A549 (cell line): ENCODE measurements at regions not wholly inside any gene's neighbourhood (a gene's known extent, or its start where the extent isn't known, plus 50 kb on each side); places are given as distances from the start of the nearest gene placed in this dataset.

ENCODE experiments used
- CHD2 ChIP-seq: fragments of 150-350 bp; IDR thresholded peaks from 2 replicates; pipeline ENCODE4 v1.6.1; 2014; ENCODE audit warnings: low read length; ENCODE audit not compliant: partially characterized antibody
- CTCF ChIP-seq: fragments of >200 bp; sonication (Bioruptor Twin); formaldehyde crosslinking; IDR thresholded peaks from 3 replicates; pipeline ENCODE4 v1.5.1; 2016
- ELK1 ChIP-seq: fragments of 150-350 bp; IDR thresholded peaks from 2 replicates; pipeline ENCODE4 v1.6.1; 2014; ENCODE audit warnings: low read depth, mild to moderate bottlenecking, low read length
- EP300 ChIP-seq, 2 experiments: fragments of >200 bp; sonication (Bioruptor Twin); formaldehyde crosslinking; IDR thresholded peaks; 2 replicates in 1 of 2; 3 replicates in 1 of 2; pipeline ENCODE4 v1.6.1; 2016 to 2017
- HDAC2 ChIP-seq: fragments of 200-600 bp; sonication (generic); IDR thresholded peaks from 2 replicates; pipeline ENCODE4 v1.6.1; 2016
- POLR2A ChIP-seq: IDR thresholded peaks from 2 replicates; pipeline ENCODE4 v1.6.1; 2012; ENCODE audit warnings: mild to moderate bottlenecking, low read length
- RAD21 ChIP-seq, 2 experiments: fragments of >200 bp in 1 of 2; sonication (Bioruptor Twin) in 1 of 2; formaldehyde crosslinking in 1 of 2; IDR thresholded peaks in 1 of 2; conservative IDR thresholded peaks in 1 of 2; 2 replicates in 1 of 2; 3 replicates in 1 of 2; pipeline ENCODE4 v1.6.1; 2012 to 2018; ENCODE audit warnings: inconsistent platforms in 1 of 2
- RNF2 ChIP-seq: fragments of 200-600 bp; sonication (generic); IDR thresholded peaks from 2 replicates; pipeline ENCODE4 v1.6.1; 2016; ENCODE audit warnings: low read depth, mild to moderate bottlenecking, antibody characterized with exemption, moderate library complexity, borderline replicate concordance
- SMC3 ChIP-seq: fragments of >200 bp; sonication (Bioruptor Twin); formaldehyde crosslinking; IDR thresholded peaks from 3 replicates; pipeline ENCODE4 v1.6.1; 2018; ENCODE audit warnings: inconsistent platforms
- TF ChIP-seq, protein P1 (sequence below): fragments of 200-600 bp; sonication (generic); IDR thresholded peaks from 2 replicates; pipeline ENCODE4 v1.6.1; 2016; ENCODE audit warnings: antibody characterized with exemption, mild to moderate bottlenecking, moderate library complexity
- TF ChIP-seq, protein P2 (sequence below): IDR thresholded peaks from 2 replicates; pipeline ENCODE4 v1.6.1; 2012

DNA sequence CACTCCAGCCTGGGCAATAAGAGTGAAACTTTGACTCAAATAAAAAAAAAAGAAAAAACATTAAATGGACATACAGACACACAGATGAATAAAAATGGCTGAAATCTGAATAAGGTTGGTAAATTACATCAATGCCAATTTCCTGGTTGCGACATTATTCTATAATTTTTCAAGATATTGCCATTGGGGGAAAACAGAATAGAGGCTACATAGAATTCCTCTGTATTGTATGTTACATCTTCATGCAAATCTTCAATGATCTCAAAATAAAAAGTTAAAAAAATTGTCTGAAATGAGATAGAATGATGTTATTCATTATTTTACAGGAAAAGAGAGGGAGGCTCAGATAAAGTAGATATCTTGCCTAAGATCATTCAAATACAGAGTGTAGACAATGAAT is 234.0 kb downstream of the SDHAF3 start:
- TF ChIP-seq HDAC2 (no peak), EP300 (IDR thresholded peaks at IDR 0.05) (no peak), CTCF (no peak), RNF2 (no peak), ELK1 (no peak), SMC3 (no peak), CHD2 (no peak), RAD21 (conservative IDR thresholded peaks at IDR 0.05 in 1 of 2, IDR thresholded peaks at IDR 0.05 in 1 of 2) (no peak), POLR2A (no peak)
- TF ChIP-seq, protein P1, sequence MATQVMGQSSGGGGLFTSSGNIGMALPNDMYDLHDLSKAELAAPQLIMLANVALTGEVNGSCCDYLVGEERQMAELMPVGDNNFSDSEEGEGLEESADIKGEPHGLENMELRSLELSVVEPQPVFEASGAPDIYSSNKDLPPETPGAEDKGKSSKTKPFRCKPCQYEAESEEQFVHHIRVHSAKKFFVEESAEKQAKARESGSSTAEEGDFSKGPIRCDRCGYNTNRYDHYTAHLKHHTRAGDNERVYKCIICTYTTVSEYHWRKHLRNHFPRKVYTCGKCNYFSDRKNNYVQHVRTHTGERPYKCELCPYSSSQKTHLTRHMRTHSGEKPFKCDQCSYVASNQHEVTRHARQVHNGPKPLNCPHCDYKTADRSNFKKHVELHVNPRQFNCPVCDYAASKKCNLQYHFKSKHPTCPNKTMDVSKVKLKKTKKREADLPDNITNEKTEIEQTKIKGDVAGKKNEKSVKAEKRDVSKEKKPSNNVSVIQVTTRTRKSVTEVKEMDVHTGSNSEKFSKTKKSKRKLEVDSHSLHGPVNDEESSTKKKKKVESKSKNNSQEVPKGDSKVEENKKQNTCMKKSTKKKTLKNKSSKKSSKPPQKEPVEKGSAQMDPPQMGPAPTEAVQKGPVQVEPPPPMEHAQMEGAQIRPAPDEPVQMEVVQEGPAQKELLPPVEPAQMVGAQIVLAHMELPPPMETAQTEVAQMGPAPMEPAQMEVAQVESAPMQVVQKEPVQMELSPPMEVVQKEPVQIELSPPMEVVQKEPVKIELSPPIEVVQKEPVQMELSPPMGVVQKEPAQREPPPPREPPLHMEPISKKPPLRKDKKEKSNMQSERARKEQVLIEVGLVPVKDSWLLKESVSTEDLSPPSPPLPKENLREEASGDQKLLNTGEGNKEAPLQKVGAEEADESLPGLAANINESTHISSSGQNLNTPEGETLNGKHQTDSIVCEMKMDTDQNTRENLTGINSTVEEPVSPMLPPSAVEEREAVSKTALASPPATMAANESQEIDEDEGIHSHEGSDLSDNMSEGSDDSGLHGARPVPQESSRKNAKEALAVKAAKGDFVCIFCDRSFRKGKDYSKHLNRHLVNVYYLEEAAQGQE = no peak
- TF ChIP-seq, protein P2, sequence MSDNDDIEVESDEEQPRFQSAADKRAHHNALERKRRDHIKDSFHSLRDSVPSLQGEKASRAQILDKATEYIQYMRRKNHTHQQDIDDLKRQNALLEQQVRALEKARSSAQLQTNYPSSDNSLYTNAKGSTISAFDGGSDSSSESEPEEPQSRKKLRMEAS = no peak
